ENCODE measurements at regions not wholly inside any gene's neighbourhood (a gene's known extent, or its start where the extent isn't known, plus 50 kb on each side); places are given as distances from the start of the nearest gene placed in this dataset.

- H2AFZ ChIP-seq (ENCODE audit: insufficient read depth, low read length, poor library complexity), result no peak overlapping the region
- H3K4me2 ChIP-seq (ENCODE audit: low read length), result no peak overlapping the region
- no peak overlapping the region for H3K4ac ChIP-seq (ENCODE audit: low read depth, low read length)
- no peaks in the 10 kb centered on the region for H3K4me1 ChIP-seq (ENCODE audit: control insufficient read depth in 1 of 2, insufficient read depth in 2 of 2, low read length in 2 of 2)
- H4K12ac ChIP-seq (ENCODE audit: low read depth, low read length), result no peak overlapping the region
- H3K36me3 ChIP-seq (ENCODE audit: control insufficient read depth in 1 of 2, insufficient read depth in 2 of 2, low read length in 2 of 2), result no peaks in the 10 kb centered on the region
- H3K4me3 ChIP-seq (ENCODE audit: low read depth, low read length), result no peak overlapping the region
- no peak overlapping the region for H2BK12ac ChIP-seq (ENCODE audit: low read length)
- no peak for DNase-seq
- H3K9me3 ChIP-seq (ENCODE audit: insufficient read depth, low read depth, low read length), result no peaks in the 10 kb centered on the region
- H3K23ac ChIP-seq (ENCODE audit: low read length), result no peak overlapping the region
- H2AK5ac ChIP-seq (ENCODE audit: low read length), result no peak overlapping the region
- H4K8ac ChIP-seq (ENCODE audit: low read depth, low read length), result no peak overlapping the region
- no peak overlapping the region for H2BK5ac ChIP-seq (ENCODE audit: low read depth, low read length, poor library complexity)
- H3K14ac ChIP-seq (ENCODE audit: low read length), result no peak overlapping the region
- no peaks in the 10 kb centered on the region for H3K79me1 ChIP-seq (ENCODE audit: low read length)
- no peaks in the 10 kb centered on the region for H3K27me3 ChIP-seq (ENCODE audit: insufficient read depth, low read length)
- no peak overlapping the region for H3K27ac ChIP-seq (ENCODE audit: low read depth, low read length)
- no peaks in the 10 kb centered on the region for H3K79me2 ChIP-seq (ENCODE audit: control insufficient read depth, insufficient read depth, low read length, poor library complexity)
- no CpG with 5 or more reads among the region's 1 CpG for WGBS (ENCODE audit: extremely low coverage, insufficient coverage, insufficient read length)
- H3K9ac ChIP-seq (ENCODE audit: low read length), result no peak overlapping the region
- no peak overlapping the region for H2BK120ac ChIP-seq (ENCODE audit: insufficient read depth, low read length, poor library complexity)
- no peak overlapping the region for H3K18ac ChIP-seq (ENCODE audit: low read length)
- H4K91ac ChIP-seq (ENCODE audit: low read depth, low read length), result no peak overlapping the region
Observed at GRCh38 chr4:179927473-179927872, 2315.7 kb upstream of the TENM3 start.

GRCh38 chr4:179941911-179942310 is 2301.3 kb upstream of the TENM3 start:
- H3K4me1 ChIP-seq (ENCODE audit: control insufficient read depth in 1 of 2, insufficient read depth in 2 of 2, low read length in 2 of 2), result no peaks in the 10 kb centered on the region
- no peak overlapping the region for H4K8ac ChIP-seq (ENCODE audit: low read depth, low read length)
- H3K27ac ChIP-seq (ENCODE audit: low read depth, low read length), result no peak overlapping the region
- H3K4me2 ChIP-seq (ENCODE audit: low read length), result no peak overlapping the region
- no peak overlapping the region for H3K4ac ChIP-seq (ENCODE audit: low read depth, low read length)
- no peak overlapping the region for H2BK12ac ChIP-seq (ENCODE audit: low read length)
- peaks cover 2% of the 10 kb centered on the region for H3K9me3 ChIP-seq (ENCODE audit: insufficient read depth, low read depth, low read length)
- H3K14ac ChIP-seq (ENCODE audit: low read length), result no peak overlapping the region
- H2BK120ac ChIP-seq (ENCODE audit: insufficient read depth, low read length, poor library complexity), result no peak overlapping the region
- no peak overlapping the region for H2AK5ac ChIP-seq (ENCODE audit: low read length)
- no peaks in the 10 kb centered on the region for H3K79me2 ChIP-seq (ENCODE audit: control insufficient read depth, insufficient read depth, low read length, poor library complexity)
- no peak overlapping the region for H4K91ac ChIP-seq (ENCODE audit: low read depth, low read length)
- H3K36me3 ChIP-seq (ENCODE audit: control insufficient read depth in 1 of 2, insufficient read depth in 2 of 2, low read length in 2 of 2), result no peaks in the 10 kb centered on the region
- H2AFZ ChIP-seq (ENCODE audit: insufficient read depth, low read length, poor library complexity), result no peak overlapping the region
- H4K12ac ChIP-seq (ENCODE audit: low read depth, low read length), result no peak overlapping the region
- no peak overlapping the region for H3K23ac ChIP-seq (ENCODE audit: low read length)
- no peaks in the 10 kb centered on the region for H3K27me3 ChIP-seq (ENCODE audit: insufficient read depth, low read length)
- DNase-seq, result no peak
- H3K4me3 ChIP-seq (ENCODE audit: low read depth, low read length), result no peak overlapping the region
- H3K18ac ChIP-seq (ENCODE audit: low read length), result no peak overlapping the region
- no peak overlapping the region for H3K9ac ChIP-seq (ENCODE audit: low read length)
- no peaks in the 10 kb centered on the region for H3K79me1 ChIP-seq (ENCODE audit: low read length)
- no peak overlapping the region for H2BK5ac ChIP-seq (ENCODE audit: low read depth, low read length, poor library complexity)

DNA sequence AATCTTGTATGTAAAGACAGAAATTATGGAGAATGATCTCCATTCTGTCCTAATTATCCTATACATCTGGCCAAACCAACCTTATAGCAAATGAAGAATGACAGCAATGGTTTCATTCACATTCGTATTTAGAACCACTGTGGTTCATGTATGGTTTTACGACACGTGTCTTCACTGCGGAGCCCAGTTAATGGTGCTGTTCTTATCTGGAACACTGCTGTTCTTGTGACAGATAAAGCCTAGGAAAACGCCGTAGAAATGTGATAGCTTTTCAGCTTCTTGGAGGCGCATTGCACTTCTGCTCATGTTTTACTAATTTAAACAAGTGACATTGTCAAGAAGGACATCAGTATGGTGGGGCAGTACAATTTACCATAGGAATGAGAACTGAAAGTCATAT is 2266.4 kb upstream of the TENM3 start:
- Histone ChIP-seq H2BK12ac (ENCODE audit: low read length) (no peak overlapping the region), H3K79me1 (ENCODE audit: low read length) (no peaks in the 10 kb centered on the region), H3K79me2 (ENCODE audit: control insufficient read depth, insufficient read depth, low read length, poor library complexity) (no peaks in the 10 kb centered on the region), H3K4me1 (ENCODE audit: control insufficient read depth in 1 of 2, insufficient read depth in 2 of 2, low read length in 2 of 2) (no peaks in the 10 kb centered on the region), H2AK5ac (ENCODE audit: low read length) (no peak overlapping the region), H4K91ac (ENCODE audit: low read depth, low read length) (no peak overlapping the region), H3K4me3 (ENCODE audit: low read depth, low read length) (no peak overlapping the region), H2BK5ac (ENCODE audit: low read depth, low read length, poor library complexity) (no peak overlapping the region), H3K14ac (ENCODE audit: low read length) (no peak overlapping the region), H4K12ac (ENCODE audit: low read depth, low read length) (no peak overlapping the region), H2AFZ (ENCODE audit: insufficient read depth, low read length, poor library complexity) (no peak overlapping the region), H3K27ac (ENCODE audit: low read depth, low read length) (no peak overlapping the region), H4K8ac (ENCODE audit: low read depth, low read length) (no peak overlapping the region), H3K23ac (ENCODE audit: low read length) (no peak overlapping the region), H3K36me3 (ENCODE audit: control insufficient read depth in 1 of 2, insufficient read depth in 2 of 2, low read length in 2 of 2) (no peaks in the 10 kb centered on the region), H3K27me3 (ENCODE audit: insufficient read depth, low read length) (no peaks in the 10 kb centered on the region), H3K9me3 (ENCODE audit: insufficient read depth, low read depth, low read length) (no peaks in the 10 kb centered on the region), H3K9ac (ENCODE audit: low read length) (no peak overlapping the region), H2BK120ac (ENCODE audit: insufficient read depth, low read length, poor library complexity) (no peak overlapping the region), H3K18ac (ENCODE audit: low read length) (no peak overlapping the region), H3K4me2 (ENCODE audit: low read length) (no peak overlapping the region), H3K4ac (ENCODE audit: low read depth, low read length) (no peak overlapping the region)
- WGBS (ENCODE audit: extremely low coverage, insufficient coverage, insufficient read length), result no CpG with 5 or more reads among the region's 7 CpGs
- no peak for DNase-seq

- Histone ChIP-seq H3K4me2 (ENCODE audit: low read length) (no peak overlapping the region), H2AK5ac (ENCODE audit: low read length) (no peak overlapping the region), H3K79me2 (ENCODE audit: control insufficient read depth, insufficient read depth, low read length, poor library complexity) (no peaks in the 10 kb centered on the region), H3K79me1 (ENCODE audit: low read length) (no peaks in the 10 kb centered on the region), H3K18ac (ENCODE audit: low read length) (no peak overlapping the region), H4K8ac (ENCODE audit: low read depth, low read length) (no peak overlapping the region), H2BK12ac (ENCODE audit: low read length) (no peak overlapping the region), H4K91ac (ENCODE audit: low read depth, low read length) (no peak overlapping the region), H2AFZ (ENCODE audit: insufficient read depth, low read length, poor library complexity) (no peak overlapping the region), H2BK5ac (ENCODE audit: low read depth, low read length, poor library complexity) (no peak overlapping the region), H4K12ac (ENCODE audit: low read depth, low read length) (no peak overlapping the region), H3K4me3 (ENCODE audit: low read depth, low read length) (no peak overlapping the region), H3K9ac (ENCODE audit: low read length) (no peak overlapping the region), H2BK120ac (ENCODE audit: insufficient read depth, low read length, poor library complexity) (no peak overlapping the region), H3K36me3 (ENCODE audit: control insufficient read depth in 1 of 2, insufficient read depth in 2 of 2, low read length in 2 of 2) (no peaks in the 10 kb centered on the region), H3K9me3 (ENCODE audit: insufficient read depth, low read depth, low read length) (no peaks in the 10 kb centered on the region), H3K4me1 (ENCODE audit: control insufficient read depth in 1 of 2, insufficient read depth in 2 of 2, low read length in 2 of 2) (no peaks in the 10 kb centered on the region), H3K4ac (ENCODE audit: low read depth, low read length) (no peak overlapping the region), H3K14ac (ENCODE audit: low read length) (no peak overlapping the region), H3K27me3 (ENCODE audit: insufficient read depth, low read length) (no peaks in the 10 kb centered on the region), H3K27ac (ENCODE audit: low read depth, low read length) (no peak overlapping the region), H3K23ac (ENCODE audit: low read length) (no peak overlapping the region)
- DNase-seq, result no peak
Observed at GRCh38 chr4:179977378-179977777, 2265.8 kb upstream of the TENM3 start.

DNA sequence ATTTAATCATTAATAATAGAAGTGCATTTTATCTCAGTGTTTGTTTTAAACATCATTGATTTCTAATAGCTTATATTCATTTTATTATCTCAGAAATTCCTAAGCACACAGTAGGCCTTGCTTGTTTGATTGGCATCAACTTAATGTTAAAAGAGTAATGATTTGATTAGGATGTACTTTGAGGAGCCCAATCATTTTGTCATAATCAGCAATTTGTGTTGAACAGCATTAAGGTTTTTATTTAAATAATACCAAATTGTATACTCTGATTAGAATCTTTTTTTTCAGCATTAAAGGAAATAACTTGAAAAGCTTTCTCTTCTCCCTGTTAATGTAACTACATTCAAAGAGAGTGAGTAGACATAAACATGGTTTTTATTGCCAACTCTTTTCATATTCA is 2262.0 kb upstream of the TENM3 start:
- H3K23ac ChIP-seq (ENCODE audit: low read length), result no peak overlapping the region
- H2BK120ac ChIP-seq (ENCODE audit: insufficient read depth, low read length, poor library complexity), result no peak overlapping the region
- no peak overlapping the region for H4K12ac ChIP-seq (ENCODE audit: low read depth, low read length)
- H3K27me3 ChIP-seq (ENCODE audit: insufficient read depth, low read length), result no peaks in the 10 kb centered on the region
- H3K4ac ChIP-seq (ENCODE audit: low read depth, low read length), result no peak overlapping the region
- no peak overlapping the region for H3K9ac ChIP-seq (ENCODE audit: low read length)
- no peak overlapping the region for H2AK5ac ChIP-seq (ENCODE audit: low read length)
- no peaks in the 10 kb centered on the region for H3K79me2 ChIP-seq (ENCODE audit: control insufficient read depth, insufficient read depth, low read length, poor library complexity)
- no peak overlapping the region for H4K91ac ChIP-seq (ENCODE audit: low read depth, low read length)
- H3K4me2 ChIP-seq (ENCODE audit: low read length), result no peak overlapping the region
- no peaks in the 10 kb centered on the region for H3K9me3 ChIP-seq (ENCODE audit: insufficient read depth, low read depth, low read length)
- H3K18ac ChIP-seq (ENCODE audit: low read length), result no peak overlapping the region
- H2AFZ ChIP-seq (ENCODE audit: insufficient read depth, low read length, poor library complexity), result no peak overlapping the region
- no peak overlapping the region for H2BK5ac ChIP-seq (ENCODE audit: low read depth, low read length, poor library complexity)
- no peak overlapping the region for H3K4me3 ChIP-seq (ENCODE audit: low read depth, low read length)
- H3K79me1 ChIP-seq (ENCODE audit: low read length), result no peaks in the 10 kb centered on the region
- no peaks in the 10 kb centered on the region for H3K4me1 ChIP-seq (ENCODE audit: control insufficient read depth in 1 of 2, insufficient read depth in 2 of 2, low read length in 2 of 2)
- H3K14ac ChIP-seq (ENCODE audit: low read length), result no peak overlapping the region
- H3K36me3 ChIP-seq (ENCODE audit: control insufficient read depth in 1 of 2, insufficient read depth in 2 of 2, low read length in 2 of 2), result no peaks in the 10 kb centered on the region
- H4K8ac ChIP-seq (ENCODE audit: low read depth, low read length), result no peak overlapping the region
- H2BK12ac ChIP-seq (ENCODE audit: low read length), result no peak overlapping the region
- no peak overlapping the region for H3K27ac ChIP-seq (ENCODE audit: low read depth, low read length)
- DNase-seq, result no peak
